SK-N-MC (cell line): ENCODE measurements at regions not wholly inside any gene's neighbourhood (a gene's known extent, or its start where the extent isn't known, plus 50 kb on each side); places are given as distances from the start of the nearest gene placed in this dataset.

Experiments
- EZH2 ChIP-seq: fragments of 200-600 bp; sonication (generic); IDR thresholded peaks from one replicate; pipeline ENCODE4 v1.6.1; 2017; ENCODE audit warnings: antibody characterized with exemption
- POLR2AphosphoS5 ChIP-seq: IDR thresholded peaks from 2 replicates; pipeline ENCODE4 v1.6.1; 2012; ENCODE audit warnings: mild to moderate bottlenecking, low read depth, low read length, borderline replicate concordance

GRCh38 chr12:25875661-25876060 is 82.8 kb upstream of the RASSF8 start:
- TF ChIP-seq POLR2AphosphoS5, result no peak
- TF ChIP-seq EZH2, result no peak
